GM18498 (cell line): ENCODE measurements at regions not wholly inside any gene's neighbourhood (a gene's known extent, or its start where the extent isn't known, plus 50 kb on each side); places are given as distances from the start of the nearest gene placed in this dataset.
"Not testable (repeated sequence)": the region's sequence is repeated elsewhere in the genome, so short reads cannot be mapped to it uniquely, and the experiment has no call there.

Experiments used
- ATAC-seq: cut with Tn5 transposase; IDR thresholded peaks from one replicate; pipeline ENCODE4 v1.9.1; 2021; ENCODE audit warnings: mild to moderate bottlenecking, moderate library complexity; ENCODE audit not compliant: unreplicated experiment

DNA sequence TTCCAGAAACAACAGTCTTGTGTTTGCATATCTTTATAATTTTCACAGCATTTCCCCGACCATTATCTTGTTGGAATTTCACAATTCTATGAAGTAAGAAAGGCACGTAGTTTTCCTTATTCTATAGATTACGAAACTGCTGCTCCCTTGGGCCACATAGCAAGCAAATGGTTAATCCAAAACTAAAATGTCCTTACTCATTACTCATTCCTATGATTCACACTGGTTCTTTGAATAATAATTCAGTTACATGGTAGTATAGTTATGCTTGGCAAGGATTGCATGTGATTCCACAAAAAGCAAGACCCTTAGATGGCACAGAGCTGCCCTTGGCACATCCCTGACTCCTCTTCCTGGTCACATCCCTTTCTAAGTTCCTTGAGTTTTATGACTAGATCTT lies 51.2 kb downstream of the OR13H1 start:
- no peak for ATAC-seq

- ATAC-seq: no peak
Measured at GRCh38 chrX:131607792-131608369, 64.0 kb downstream of the OR13H1 start.

GRCh38 chrX:131609480-131609879 lies 65.6 kb downstream of the OR13H1 start:
- ATAC-seq: no peak

GRCh38 chrX:131613260-131613659 lies 69.4 kb downstream of the OR13H1 start:
- no peak for ATAC-seq

DNA sequence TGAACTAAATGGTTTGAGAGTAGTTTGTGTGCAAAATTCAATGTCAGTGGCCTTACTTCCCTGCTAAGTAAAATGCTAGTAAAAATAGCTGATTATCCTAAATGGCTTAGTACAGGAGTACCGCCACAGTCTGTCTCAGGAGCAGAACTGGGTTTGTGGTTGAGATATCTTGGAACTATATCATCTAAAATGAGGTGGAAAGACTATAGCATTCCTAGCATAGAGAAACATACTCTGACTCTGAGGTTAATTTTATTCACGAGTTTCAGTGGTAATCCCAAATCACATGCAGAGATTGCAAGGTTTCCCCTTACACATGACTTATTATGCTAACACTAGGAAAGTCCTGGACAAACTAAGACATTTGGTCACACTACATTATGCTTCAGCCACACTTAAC lies 70.4 kb downstream of the OR13H1 start:
- no peak for ATAC-seq

GRCh38 chrX:131617182-131617581 lies 73.3 kb downstream of the OR13H1 start:
- no peak for ATAC-seq

DNA sequence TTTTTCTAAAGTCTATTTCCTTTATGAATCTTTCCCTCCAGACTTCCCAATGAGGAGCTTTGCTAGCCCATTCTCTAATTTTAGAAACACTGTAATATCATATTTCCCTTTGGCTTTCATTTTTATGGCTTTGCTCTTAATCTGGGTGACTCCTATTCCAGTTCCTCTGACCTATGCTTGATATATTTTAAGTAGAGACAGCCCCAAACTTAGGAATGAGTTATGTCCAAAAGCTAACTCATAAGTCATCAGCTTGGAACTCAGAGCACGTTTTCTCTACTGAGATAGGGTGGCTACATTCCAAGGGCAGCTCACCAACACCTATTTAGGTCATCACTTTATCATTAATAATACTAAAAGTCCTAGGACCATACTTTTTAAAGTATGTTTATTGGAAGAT lies 77.8 kb downstream of the OR13H1 start:
- ATAC-seq: no peak

- no peak for ATAC-seq
Measured at GRCh38 chrX:131626681-131627296, 82.9 kb downstream of the OR13H1 start.

DNA sequence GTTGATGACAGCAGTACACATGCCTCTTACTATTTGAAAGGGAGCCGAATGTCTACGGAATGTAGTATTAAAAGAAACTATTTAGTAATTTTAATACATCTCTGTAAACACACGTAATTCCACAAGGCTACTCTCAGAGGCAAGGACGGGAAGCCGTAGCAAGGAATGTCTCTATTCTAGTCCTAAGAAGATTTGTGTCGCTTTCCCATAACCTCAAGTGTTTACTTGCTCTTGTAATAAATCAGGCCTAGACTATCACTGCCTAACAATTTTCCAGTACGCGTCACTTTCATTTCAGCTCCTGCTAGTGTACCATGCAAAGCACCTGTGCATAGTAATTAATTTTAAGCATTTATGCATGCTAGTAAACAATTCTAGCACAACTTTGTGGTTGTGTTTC lies 86.7 kb downstream of the OR13H1 start:
- no peak for ATAC-seq

- ATAC-seq: peak; percentile 72
Measured at GRCh38 chrX:131633285-131633917, 89.5 kb downstream of the OR13H1 start.

DNA sequence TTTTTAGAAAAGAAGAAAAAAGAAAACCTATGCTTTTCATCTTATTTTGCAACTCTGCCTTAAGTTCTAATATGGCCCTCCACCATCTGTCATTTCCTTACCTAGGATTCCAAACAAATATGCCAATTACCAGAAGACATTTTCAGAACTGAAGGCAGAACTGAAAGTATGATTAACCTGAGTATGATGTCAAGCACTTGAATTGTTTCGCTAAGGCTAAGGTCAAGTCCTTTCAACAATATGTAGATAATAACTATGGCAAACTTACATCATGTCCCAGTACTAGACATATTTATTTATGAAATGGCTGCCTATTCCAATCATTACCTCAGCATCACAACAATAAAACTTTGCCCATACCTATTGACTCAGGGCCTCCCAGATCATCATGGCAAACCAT lies 91.0 kb downstream of the OR13H1 start:
- no peak for ATAC-seq

- no peak for ATAC-seq
Measured at GRCh38 chrX:131646106-131646505, 102.2 kb downstream of the OR13H1 start.

DNA sequence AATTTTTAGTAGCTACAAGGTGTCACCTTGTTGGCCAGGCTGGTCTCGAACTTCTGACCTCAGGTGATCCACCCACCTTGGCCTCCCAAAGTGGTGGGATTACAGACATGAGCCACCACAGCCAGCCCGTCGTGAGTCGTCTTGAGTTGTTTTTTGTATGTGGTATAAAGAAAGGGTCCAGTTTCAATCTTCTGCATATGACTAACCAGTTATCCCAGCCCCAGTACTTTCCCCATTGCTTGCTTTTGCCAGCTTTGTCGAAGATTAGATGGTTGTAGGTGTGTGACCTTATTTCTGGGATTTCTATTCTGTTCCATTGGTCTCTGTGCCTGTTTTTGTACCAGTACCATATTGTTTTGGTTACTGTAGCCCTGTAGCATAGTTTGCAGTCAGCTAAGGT lies 105.9 kb downstream of the OR13H1 start:
- ATAC-seq: no peak

GRCh38 chrX:131650637-131651410 lies 107.0 kb downstream of the OR13H1 start:
- ATAC-seq: no peak

GRCh38 chrX:131663726-131664125 lies 119.9 kb downstream of the OR13H1 start:
- ATAC-seq: not testable (repeated sequence)

- no peak for ATAC-seq
Measured at GRCh38 chrX:131671735-131672134, 127.9 kb downstream of the OR13H1 start.

GRCh38 chrX:131675596-131676194 lies 131.8 kb downstream of the OR13H1 start:
- peak; percentile 67 for ATAC-seq

- peak; percentile 69 for ATAC-seq
Measured at GRCh38 chrX:131677655-131678628, 134.1 kb downstream of the OR13H1 start.

DNA sequence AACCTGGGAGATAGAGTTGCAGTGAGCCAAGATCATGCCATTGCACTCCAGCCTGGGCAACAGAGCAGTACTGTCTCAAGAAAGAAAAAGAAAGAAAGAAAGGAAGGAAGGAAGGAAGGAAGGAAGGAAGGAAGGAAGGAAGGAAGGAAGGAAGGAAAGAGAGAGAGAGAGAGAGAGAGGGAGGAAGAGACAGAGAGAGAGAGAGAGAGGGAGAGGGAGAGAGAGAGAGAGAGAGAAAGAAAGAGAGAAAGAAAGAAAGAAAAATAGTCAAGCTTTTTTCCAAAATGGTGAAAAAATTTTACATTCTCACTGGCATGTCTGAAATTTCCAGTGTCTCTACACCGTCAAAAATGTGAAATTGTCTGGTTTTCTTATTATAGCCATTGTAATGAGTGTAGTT lies 138.9 kb downstream of the OR13H1 start:
- not testable (repeated sequence) for ATAC-seq

GRCh38 chrX:131693359-131693758 lies 149.5 kb downstream of the OR13H1 start:
- ATAC-seq: no peak
